Upper lobe of right lung (tissue), 1 donor: ENCODE measurements at regions not wholly inside any gene's neighbourhood (a gene's known extent, or its start where the extent isn't known, plus 50 kb on each side); places are given as distances from the start of the nearest gene placed in this dataset.

Experiments used
- ATAC-seq: fragments of 200-7000 bp; cut with Tn5 transposase; one replicate; pipeline ENCODE4 v1.9.1; 2020; ENCODE audit warnings: mild to moderate bottlenecking, moderate library complexity
- DNase-seq: peaks from one replicate; pipeline ENCODE4 v3.0.0-alpha.2; 2020
- H3K27ac ChIP-seq: fragments of 200-600 bp; one replicate; pipeline ENCODE4 v1.8.0; 2022
- H3K27me3 ChIP-seq: fragments of 200-600 bp; one replicate; pipeline ENCODE4 v1.8.0; 2022; ENCODE audit warnings: mild to moderate bottlenecking
- H3K36me3 ChIP-seq: fragments of 200-600 bp; one replicate; pipeline ENCODE4 v1.8.0; 2022
- H3K4me1 ChIP-seq: fragments of 200-600 bp; one replicate; pipeline ENCODE4 v1.8.0; 2022
- H3K4me3 ChIP-seq: fragments of 200-600 bp; one replicate; pipeline ENCODE4 v1.8.0; 2022; ENCODE audit warnings: mild to moderate bottlenecking
- H3K9me3 ChIP-seq: fragments of 200-600 bp; one replicate; pipeline ENCODE4 v1.8.0; 2022
- CTCF ChIP-seq: fragments of 200-600 bp; IDR thresholded peaks from one replicate; pipeline ENCODE4 v1.8.0; 2022; ENCODE audit warnings: antibody characterized with exemption
- intact Hi-C: fragments of 100-400 bp; cut with DNase I; formaldehyde crosslinking; loops from one replicate; pipeline ENCODE4 v1.11.0; 2022
- donor health status: DM: no; HTN: yes; CAD: no; lungs with severe emphysema.

- ATAC-seq (no peak), DNase-seq (no peak)
- Histone ChIP-seq H3K4me3 (no peak overlapping the region), H3K36me3 (no peaks in the 10 kb centered on the region), H3K27ac (no peak overlapping the region), H3K27me3 (no peaks in the 10 kb centered on the region), H3K4me1 (no peaks in the 10 kb centered on the region), H3K9me3 (no peaks in the 10 kb centered on the region)
- no peak for TF ChIP-seq CTCF
- intact Hi-C loops = no loop called here
These were observed 820.7 kb downstream of the NCAM2 start for GRCh38 chr21:21818898-21819297.

GRCh38 chr21:21828130-21828529 lies 829.9 kb downstream of the NCAM2 start:
- no peak overlapping the region for H3K4me3 ChIP-seq
- H3K27me3 ChIP-seq = no peaks in the 10 kb centered on the region
- no peaks in the 10 kb centered on the region for H3K9me3 ChIP-seq
- H3K4me1 ChIP-seq = no peaks in the 10 kb centered on the region
- no peaks in the 10 kb centered on the region for H3K36me3 ChIP-seq
- no peak for TF ChIP-seq CTCF
- H3K27ac ChIP-seq = no peak overlapping the region
- no peak for ATAC-seq
- DNase-seq = no peak
- intact Hi-C loops = no loop called here

GRCh38 chr21:21831036-21831435 lies 832.8 kb downstream of the NCAM2 start:
- no peak for ATAC-seq
- intact Hi-C loops = no loop called here
- H3K27ac ChIP-seq = no peak overlapping the region
- no peak overlapping the region for H3K4me3 ChIP-seq
- H3K9me3 ChIP-seq = no peaks in the 10 kb centered on the region
- no peak for DNase-seq
- H3K36me3 ChIP-seq = no peaks in the 10 kb centered on the region
- no peaks in the 10 kb centered on the region for H3K27me3 ChIP-seq
- no peak for TF ChIP-seq CTCF
- H3K4me1 ChIP-seq = no peaks in the 10 kb centered on the region

- DNase-seq (no peak), ATAC-seq (no peak)
- Histone ChIP-seq H3K27me3 (no peaks in the 10 kb centered on the region), H3K4me1 (no peaks in the 10 kb centered on the region), H3K27ac (no peak overlapping the region), H3K4me3 (no peak overlapping the region), H3K9me3 (no peaks in the 10 kb centered on the region), H3K36me3 (no peaks in the 10 kb centered on the region)
- intact Hi-C loops = no loop called here
- no peak for TF ChIP-seq CTCF
These were observed 847.7 kb downstream of the NCAM2 start for GRCh38 chr21:21845901-21846300.

GRCh38 chr21:21851205-21851604 lies 853.0 kb downstream of the NCAM2 start:
- H3K4me3 ChIP-seq = no peak overlapping the region
- no peak for TF ChIP-seq CTCF
- intact Hi-C loops = no loop called here
- ATAC-seq (no peak), DNase-seq (no peak)
- H3K9me3 ChIP-seq = no peaks in the 10 kb centered on the region
- H3K4me1 ChIP-seq = no peaks in the 10 kb centered on the region
- no peaks in the 10 kb centered on the region for H3K36me3 ChIP-seq
- H3K27me3 ChIP-seq = no peaks in the 10 kb centered on the region
- H3K27ac ChIP-seq = no peak overlapping the region

GRCh38 chr21:21851657-21852056 lies 853.4 kb downstream of the NCAM2 start:
- ATAC-seq = no peak
- intact Hi-C loops = no loop called here
- no peaks in the 10 kb centered on the region for H3K36me3 ChIP-seq

More at GRCh38 chr21:21851657-21852056, 853.4 kb downstream of the NCAM2 start:
- Histone ChIP-seq H3K4me1 (no peaks in the 10 kb centered on the region), H3K27ac (no peak overlapping the region), H3K27me3 (no peaks in the 10 kb centered on the region), H3K4me3 (no peak overlapping the region), H3K9me3 (no peaks in the 10 kb centered on the region)
- no peak for TF ChIP-seq CTCF
- DNase-seq = no peak
